ENCODE measurements at regions not wholly inside any gene's neighbourhood (a gene's known extent, or its start where the extent isn't known, plus 50 kb on each side); places are given as distances from the start of the nearest gene placed in this dataset.

DNA sequence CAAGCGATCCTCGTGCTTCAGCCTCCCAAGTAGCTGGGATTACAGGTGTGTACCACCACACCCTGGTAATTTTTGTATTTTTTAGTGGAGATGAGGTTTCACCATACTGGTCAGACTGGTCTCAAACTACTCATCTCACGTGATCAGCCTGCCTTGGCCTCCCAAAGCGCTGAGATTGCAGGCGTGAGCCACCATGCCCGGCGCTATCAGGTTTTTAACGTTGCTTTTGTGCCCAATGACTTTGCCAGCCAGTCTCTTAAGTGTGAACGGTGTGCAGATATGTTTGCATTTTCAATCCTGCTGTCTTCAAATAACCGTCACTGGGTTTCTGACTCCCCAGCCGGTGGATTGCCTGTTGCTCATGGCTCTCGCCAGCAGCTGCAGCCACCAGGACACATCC lies 201.8 kb upstream of the PPP2R2D start:
- intact Hi-C loops (cut with DNase I), result no loop called here
- H3K36me3 ChIP-seq, result no peaks in the 10 kb centered on the region
- H3K27me3 ChIP-seq, result no peaks in the 10 kb centered on the region
- no peak overlapping the region for H3K27ac ChIP-seq
- H3K4me3 ChIP-seq, result no peak overlapping the region
- TF ChIP-seq CTCF (IDR thresholded peaks at IDR 0.05) (no peak), POLR2A (IDR thresholded peaks at IDR 0.05) (no peak), EP300 (IDR thresholded peaks at IDR 0.05) (no peak)
- WGBS, 3 donors, result 80 to 89% (median 81%) methylated on average over 12 of the region's 12 CpGs
- no peaks in the 10 kb centered on the region for H3K9me3 ChIP-seq
- H3K4me1 ChIP-seq (ENCODE audit: insufficient read depth), result no peaks in the 10 kb centered on the region
- DNase-seq, result no peak

- Histone ChIP-seq H3K9me3 (no peaks in the 10 kb centered on the region), H3K27me3 (no peaks in the 10 kb centered on the region)
These were observed 200.8 kb upstream of the PPP2R2D start for GRCh38 chr10:131700032-131700431.

GRCh38 chr10:131700506-131700905 lies 200.3 kb upstream of the PPP2R2D start:
- Histone ChIP-seq H3K27me3 (no peaks in the 10 kb centered on the region), H3K36me3 (no peaks in the 10 kb centered on the region), H3K4me3 (no peak overlapping the region), H3K27ac (no peak overlapping the region), H3K9me3 (no peaks in the 10 kb centered on the region), H3K4me1 (ENCODE audit: insufficient read depth) (no peaks in the 10 kb centered on the region)
- no peak for DNase-seq
- TF ChIP-seq POLR2A (IDR thresholded peaks at IDR 0.05) (no peak), CTCF (IDR thresholded peaks at IDR 0.05) (no peak), EP300 (IDR thresholded peaks at IDR 0.05) (no peak)
- intact Hi-C loops (cut with DNase I), result no loop called here
- 61 to 73% (median 64%) methylated on average over 10 of the region's 10 CpGs for WGBS, 3 donors

More at GRCh38 chr10:131700032-131700431, 200.8 kb upstream of the PPP2R2D start:
- no peak for DNase-seq
- WGBS, 3 donors, result 72 to 75% (median 74%) methylated on average over 7 of the region's 7 CpGs
- Histone ChIP-seq H3K4me1 (ENCODE audit: insufficient read depth) (no peaks in the 10 kb centered on the region), H3K27ac (no peak overlapping the region), H3K36me3 (no peaks in the 10 kb centered on the region), H3K4me3 (no peak overlapping the region)
- TF ChIP-seq CTCF (IDR thresholded peaks at IDR 0.05) (no peak), EP300 (IDR thresholded peaks at IDR 0.05) (no peak), POLR2A (IDR thresholded peaks at IDR 0.05) (no peak)
- intact Hi-C loops (cut with DNase I), result no loop called here

GRCh38 chr10:131701131-131701947 lies 199.5 kb upstream of the PPP2R2D start:
- WGBS, 3 donors, result 77 to 85% (median 80%) methylated on average over 15 of the region's 15 CpGs
- intact Hi-C loops (cut with DNase I), result no loop called here
- DNase-seq, result no peak
- TF ChIP-seq EP300 (IDR thresholded peaks at IDR 0.05), result no peak
- no peak for TF ChIP-seq CTCF (IDR thresholded peaks at IDR 0.05)
- TF ChIP-seq POLR2A (IDR thresholded peaks at IDR 0.05), result no peak
- Histone ChIP-seq H3K4me3 (no peak overlapping the region), H3K27ac (no peak overlapping the region), H3K4me1 (ENCODE audit: insufficient read depth) (no peaks in the 10 kb centered on the region), H3K9me3 (no peaks in the 10 kb centered on the region), H3K36me3 (no peaks in the 10 kb centered on the region), H3K27me3 (no peaks in the 10 kb centered on the region)
